Activated CD4-positive, alpha-beta T cell treated with anti-CD3 and anti-CD28 coated beads for 24 hours (primary cell): ENCODE measurements at regions not wholly inside any gene's neighbourhood (a gene's known extent, or its start where the extent isn't known, plus 50 kb on each side); places are given as distances from the start of the nearest gene placed in this dataset.

Experiments
- DNase-seq, 2 donors: peaks; one replicate each; pipeline ENCODE4 v3.0.0-alpha.2; 2020; ENCODE audit warnings: low read depth in 2 of 2

DNA sequence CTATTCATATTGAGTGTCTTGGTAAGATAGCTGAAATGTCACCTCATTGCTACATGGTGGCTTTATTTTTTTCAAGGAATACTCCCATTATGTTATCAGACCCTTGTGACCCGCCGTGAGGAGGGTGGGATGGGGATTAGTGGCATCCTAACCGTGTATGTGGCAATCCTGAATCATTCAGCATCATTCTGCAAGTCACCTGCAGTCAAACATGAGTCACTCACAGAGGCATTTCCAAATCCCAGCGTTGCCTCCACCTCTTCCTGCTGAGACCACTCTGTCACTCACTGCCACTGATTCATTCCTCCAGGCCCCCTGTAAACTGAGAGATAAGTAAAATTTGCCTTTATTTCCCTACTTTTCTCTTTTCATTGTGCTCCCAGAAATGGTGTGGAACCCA is 307.4 kb upstream of the KLHL29 start:
- DNase-seq: no peak

DNA sequence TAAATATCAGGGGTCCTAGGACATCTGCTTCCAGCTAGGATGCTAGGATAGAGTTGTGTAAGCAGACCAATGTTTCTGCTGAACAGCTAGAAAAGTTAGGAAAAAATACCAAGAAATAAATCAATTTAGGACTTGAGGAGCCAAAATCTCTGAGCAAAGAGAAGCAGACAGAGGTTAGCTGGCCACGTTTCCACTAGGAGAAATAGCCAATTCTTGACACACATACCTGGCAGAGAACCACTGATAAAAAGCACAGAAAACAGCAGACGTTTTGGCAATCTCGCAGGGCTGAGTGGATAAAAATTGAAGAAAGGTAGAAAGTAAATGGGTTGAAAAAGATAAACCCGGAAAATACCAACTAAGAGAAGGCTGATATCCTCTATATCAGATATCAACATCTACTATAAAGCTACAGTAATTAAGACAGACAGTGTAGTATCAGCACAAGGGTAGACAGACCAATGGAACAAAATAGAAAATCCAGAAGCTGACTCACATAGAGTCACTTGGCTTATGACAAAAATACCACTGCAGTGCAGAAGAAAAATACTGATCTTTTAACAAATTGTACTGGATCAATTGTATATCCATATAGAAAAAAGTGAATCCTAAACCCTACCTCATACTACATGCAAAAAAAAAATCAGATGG is 306.1 kb upstream of the KLHL29 start:
- no peak for DNase-seq

DNA sequence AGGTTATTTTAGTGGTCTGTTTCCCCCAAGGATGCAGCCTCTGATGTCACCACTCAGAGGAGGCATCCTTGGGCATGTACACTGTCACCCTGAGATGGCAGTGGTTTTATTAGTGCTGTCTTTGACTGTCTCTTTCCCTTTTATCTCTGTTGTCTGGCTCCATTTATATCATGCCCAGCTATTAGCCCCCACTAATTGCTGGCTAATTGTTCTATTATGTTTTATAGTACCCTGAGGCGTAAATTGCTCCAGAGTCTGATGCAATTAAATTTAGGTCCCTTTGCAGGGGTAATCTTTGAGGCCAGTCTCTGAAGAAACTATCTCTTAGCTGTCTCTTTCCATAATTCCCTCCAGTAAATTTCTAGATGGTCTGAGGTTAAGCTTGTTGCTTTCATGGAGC is 301.0 kb upstream of the KLHL29 start:
- no peak for DNase-seq

DNA sequence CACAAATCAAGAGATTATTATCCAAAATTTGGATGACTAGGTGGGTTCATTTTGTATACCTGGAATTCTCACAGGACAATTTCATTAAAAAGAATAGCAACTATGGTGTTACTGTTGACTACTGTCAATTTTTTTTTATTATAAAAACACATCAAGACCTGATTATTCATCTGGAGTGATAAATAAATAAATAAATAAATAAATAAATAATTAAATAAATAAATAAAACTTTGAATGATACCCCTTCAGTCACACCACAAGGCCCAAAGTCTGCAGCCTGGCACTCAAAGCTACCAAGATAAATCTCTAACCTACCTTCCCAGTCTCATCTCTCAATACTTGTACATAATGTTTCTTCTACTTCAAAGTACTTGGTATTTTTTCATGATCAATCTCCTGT is 294.0 kb upstream of the KLHL29 start:
- DNase-seq: no peak

DNA sequence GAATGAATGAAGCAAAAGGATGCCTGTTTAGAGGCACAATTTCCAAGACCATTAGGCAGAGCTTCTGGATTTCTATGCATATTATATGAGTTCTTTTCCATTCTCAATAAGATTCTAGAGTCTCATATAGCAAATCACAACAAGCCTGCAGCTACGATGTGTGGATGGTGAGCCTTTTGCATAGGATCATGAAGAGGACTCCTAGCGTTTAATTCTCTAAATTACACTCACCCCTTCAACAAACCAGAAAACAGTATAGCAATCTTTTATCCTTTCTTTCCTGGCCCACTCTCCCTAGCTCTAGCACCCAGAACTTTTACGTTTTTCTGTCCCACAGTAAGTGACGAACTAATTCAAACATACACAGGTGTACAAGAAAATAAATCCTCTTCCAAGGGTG is 293.1 kb upstream of the KLHL29 start:
- DNase-seq: no peak

DNA sequence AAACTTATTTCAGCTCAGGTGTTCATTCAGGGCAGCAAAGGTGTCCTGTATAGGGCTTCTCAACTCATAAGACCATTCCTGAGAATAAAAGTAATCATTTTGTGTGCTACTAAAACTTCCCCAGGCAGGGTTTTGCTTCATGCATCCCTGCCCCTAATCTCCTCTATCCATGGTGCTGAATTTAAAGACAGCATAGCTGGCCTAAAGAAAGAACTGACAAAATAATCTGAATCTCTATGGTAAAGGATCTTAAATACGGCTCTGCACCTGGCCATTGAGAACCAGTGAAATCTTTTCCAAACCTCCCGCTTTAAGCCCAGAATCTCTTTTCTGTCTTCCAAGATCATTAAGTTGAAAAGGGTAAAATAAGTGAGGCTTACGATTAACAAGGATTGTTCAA is 292.1 kb upstream of the KLHL29 start:
- no peak for DNase-seq

DNA sequence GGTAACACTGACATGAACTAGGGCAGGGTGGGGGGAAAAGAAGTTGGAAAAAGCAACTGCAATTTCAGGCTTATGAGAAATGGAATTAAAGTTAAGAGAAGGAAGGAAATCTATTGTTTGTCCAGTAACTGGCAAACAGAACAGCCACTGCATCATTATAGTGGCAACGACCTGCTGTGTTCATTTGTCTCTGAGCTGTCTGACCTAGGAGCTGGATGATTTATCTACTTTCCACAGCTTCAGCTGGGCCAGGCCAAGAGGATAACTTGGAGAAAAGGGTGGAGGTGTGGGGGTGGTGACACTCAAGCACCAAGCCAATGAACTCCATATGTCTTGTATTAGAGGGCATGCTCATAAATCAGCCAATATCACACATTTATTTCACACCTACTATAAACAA is 291.5 kb upstream of the KLHL29 start:
- no peak for DNase-seq

DNA sequence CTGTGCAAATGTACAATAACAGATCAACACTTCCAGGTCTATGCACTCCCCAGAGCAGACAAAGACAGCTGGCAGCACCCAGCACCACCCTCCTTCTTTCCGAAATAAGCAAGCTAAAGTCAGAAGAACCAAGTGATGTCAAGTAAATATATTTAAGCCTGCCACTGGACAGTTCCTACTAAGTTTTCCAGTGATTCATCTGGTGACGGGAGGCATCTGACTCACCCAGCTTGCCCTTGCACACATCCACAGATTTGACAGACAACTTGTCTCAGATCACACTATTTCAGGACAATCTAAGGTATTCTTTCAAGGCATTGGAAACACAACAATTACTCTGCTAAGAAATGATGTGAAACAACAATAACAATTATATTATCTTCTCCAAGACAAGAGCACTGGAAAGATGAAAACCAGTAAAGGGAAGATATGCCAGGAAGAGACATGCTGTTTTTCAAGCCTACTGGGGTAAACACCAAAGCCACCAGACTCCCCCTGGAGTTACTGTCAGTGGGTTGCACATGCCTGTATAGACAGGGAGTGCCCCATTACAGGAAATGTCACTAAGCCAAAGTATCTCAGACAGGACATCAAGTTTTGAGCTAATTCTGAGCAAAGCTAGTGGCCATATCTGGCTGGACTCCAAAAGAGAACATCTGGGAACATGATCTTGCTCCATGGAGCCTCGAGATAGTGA is 287.9 kb upstream of the KLHL29 start:
- DNase-seq: no peak

DNA sequence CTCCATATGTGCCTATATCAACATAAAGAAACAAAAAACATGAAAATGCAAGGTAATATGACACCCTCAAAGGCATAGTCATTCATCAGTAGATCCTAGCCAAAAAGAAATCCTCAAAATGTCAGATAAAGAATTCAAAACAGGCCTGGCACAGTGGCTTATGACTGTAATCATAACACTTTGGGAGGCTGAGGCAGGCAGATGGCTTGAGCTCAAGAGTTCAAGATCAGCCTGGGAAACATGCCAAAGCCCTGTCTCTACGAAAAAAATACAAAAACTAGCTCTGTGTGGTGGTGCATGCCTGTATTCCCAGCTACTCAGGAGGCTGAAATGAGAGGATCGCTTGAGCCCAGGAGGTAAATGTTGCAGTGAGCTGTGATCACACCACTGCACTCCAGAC is 284.6 kb upstream of the KLHL29 start:
- DNase-seq: no peak

DNA sequence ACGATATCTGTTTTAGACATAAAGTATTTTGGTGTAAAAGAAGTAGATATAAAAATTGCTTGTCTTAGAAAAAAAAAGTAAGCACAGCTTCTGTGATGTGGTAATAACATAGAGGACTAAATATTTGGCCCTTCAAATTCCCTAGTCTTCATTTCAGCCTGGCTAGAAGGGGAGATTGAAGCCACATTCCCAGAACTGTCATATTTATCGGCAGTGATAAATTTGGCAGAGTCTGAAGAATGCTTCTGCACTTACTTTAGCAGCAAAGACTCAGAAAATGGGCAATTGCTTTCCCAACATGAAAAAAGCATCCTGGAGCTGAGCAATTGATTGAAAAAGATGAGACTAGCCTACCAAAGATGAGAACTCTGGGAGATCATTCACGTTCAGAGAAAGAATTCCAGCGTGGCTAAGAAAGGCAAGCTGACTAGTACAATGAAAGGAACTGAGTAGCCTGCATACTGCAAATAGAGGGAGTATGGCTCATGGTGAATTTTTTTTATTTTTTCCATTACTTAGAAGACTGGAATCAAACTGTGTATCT is 278.7 kb upstream of the KLHL29 start:
- DNase-seq: no peak

DNA sequence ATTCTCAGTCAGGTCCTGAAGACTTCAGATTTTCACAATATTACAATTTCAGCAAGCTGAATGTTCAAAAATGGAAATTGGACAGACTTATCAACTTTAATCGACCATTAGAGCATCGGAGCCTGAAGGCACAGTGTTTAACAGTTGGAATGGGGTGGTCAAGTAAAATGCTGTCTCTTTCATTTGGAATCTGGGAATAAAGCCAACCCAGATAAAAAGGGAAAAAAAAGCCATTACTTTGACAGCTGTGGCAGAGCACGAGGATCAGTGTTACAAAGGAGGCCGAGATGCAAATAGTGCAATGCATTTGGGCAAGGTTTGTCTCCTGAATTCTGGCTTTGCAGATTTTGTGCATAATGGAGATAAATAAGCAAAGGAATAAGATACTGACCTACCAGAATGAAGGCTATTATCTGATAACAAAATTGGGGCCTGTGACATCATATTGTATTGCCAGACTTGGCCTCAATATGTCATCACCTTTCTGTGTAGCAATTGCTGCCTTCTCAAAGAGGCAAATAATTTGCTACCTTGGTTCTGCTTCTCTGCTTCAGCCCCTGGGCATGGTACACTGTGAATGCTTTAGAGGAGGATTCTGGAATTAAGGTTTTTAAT is 277.5 kb upstream of the KLHL29 start:
- DNase-seq: no peak

DNA sequence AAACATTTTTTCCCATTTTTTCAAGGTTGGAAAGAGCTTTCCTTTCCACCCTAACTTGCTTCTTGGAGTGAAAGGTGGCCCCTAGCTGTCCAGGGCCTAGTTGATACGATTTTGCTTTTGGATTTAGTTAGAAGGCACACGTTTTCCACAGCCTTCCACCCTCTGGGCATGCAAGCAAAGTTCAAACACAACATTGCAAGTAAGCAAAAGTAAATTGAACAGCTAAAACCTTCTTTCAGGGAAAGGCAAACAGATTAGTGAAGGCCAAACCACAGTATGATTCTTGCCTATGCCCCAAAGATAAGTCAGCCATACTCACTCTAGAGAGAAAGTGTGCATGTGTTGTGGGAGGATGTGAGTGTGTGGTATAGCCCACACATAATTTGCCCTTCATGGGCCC is 273.7 kb upstream of the KLHL29 start:
- DNase-seq: no peak

DNA sequence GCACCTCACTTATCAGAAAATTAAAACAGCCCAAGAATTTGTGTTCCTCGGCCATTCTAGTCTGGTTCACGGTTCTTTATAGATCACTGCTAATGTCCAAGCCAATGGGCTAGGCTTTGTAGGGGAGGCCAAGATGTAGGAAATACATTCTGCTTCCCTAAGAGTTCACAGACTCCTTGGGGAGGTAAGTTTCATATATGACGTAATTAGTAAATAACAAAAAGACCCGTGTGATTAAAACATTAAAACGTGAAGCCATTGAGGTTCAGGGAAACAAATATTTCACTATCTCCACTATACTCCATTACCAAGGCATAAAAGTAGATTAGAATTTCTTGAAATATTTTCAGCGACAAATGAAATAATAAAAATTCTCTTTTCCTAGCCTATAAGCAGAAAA is 272.5 kb upstream of the KLHL29 start:
- DNase-seq: no peak

DNA sequence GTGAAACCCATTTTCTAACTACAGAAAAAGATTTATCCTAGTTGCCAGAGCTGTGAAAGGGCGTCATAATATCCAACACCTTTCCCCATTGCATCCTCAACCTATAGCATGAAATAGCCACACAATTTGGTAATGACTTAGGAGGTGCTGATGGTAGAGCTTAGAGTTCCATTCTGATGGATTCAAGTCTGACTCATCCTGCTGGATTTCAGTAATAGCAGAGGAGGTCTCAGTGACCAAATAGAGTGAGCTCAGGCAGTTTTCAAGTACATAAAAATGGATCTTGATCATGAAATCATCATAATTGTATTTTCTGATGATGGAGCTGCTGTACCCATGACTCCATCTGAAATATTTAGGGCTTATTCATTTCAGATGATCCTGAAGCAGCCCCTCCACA is 270.7 kb upstream of the KLHL29 start:
- no peak for DNase-seq

DNA sequence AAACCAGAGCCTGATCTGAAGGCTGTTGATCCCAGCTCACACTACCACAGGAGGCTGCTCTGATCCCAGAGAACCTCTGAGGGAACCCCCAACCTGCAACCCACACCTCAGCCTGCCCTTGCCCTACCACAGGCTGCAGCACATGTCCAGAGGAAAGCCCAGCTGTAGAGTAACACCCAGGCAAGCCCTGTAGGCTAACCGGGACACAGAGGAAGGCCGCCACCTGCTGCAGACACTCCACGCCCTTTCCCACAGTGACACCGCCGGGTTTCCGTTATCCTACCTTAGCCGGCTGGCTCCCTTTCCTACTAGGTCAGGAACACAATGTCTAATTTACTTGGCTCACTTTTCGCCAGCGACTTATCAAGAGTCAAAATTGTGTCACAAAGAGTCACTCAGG is 266.7 kb upstream of the KLHL29 start:
- no peak for DNase-seq

DNA sequence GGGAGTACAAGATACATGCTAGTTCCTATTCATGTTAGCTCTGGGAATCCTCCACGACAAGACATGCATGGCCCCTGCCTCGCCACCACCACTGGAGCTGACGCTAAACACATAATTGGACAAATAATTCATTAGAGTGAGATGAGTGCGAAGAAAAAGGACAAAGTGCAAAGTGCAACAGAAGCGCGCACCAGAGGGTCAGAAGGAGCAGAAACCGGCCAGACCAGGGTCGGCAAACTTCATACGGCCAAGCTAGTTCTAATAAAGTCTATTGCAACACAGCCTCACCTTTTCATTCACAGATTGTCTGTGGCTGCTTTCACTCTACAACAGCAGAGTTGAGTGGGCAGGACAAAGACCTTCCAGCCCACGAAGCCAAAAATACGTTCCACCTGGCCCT is 266.1 kb upstream of the KLHL29 start:
- no peak for DNase-seq

DNA sequence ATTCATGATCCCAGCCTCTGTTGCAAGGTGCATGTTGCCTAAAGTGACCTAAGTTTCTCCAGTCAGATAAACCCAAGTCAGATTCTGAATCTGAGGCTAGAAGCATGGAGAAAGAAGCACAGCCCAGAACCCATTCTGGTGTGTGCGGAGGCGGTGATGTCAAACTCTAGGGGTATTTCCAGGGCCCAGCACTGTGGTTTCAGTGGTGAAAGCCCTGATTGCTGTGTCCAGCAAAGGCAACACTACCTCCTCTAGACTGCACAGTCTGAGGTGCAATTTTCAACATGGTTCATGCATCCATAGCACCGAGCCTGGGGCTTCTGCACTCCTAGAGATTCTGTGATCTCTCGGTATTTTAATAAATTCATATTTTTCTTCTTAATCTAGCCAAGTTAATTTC is 264.8 kb upstream of the KLHL29 start:
- no peak for DNase-seq

DNA sequence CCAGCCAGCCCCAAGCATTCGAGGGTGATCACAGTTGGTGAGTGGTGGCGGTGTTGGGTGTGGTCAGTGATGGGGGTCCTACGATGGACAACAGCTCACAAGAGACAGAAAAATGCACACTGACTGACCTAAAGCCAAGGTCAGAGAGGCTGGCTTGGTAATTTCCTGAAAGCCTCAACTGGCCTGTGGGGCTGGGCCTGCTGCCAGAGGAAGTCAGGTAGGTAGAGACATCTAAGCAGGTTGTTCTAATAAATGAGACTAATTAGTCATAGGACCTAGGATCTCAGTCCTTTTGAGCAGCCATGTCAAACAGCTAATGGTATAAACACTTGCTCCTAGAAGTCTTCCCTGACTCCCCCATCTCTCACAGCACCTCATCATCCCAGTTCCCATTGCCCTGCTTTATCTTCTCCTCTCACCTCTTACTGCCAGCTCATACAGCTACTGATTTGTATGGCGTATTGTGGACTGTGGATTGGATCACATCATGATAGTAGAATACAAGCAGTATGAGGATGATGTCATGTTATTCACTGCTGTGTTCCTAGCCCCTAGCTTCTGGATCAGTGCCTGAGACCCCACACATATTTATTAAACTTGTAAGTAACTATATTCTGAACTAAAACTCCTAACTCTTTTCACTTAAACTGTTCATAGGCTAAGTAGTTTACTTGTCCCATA is 262.9 kb upstream of the KLHL29 start:
- DNase-seq: no peak

DNA sequence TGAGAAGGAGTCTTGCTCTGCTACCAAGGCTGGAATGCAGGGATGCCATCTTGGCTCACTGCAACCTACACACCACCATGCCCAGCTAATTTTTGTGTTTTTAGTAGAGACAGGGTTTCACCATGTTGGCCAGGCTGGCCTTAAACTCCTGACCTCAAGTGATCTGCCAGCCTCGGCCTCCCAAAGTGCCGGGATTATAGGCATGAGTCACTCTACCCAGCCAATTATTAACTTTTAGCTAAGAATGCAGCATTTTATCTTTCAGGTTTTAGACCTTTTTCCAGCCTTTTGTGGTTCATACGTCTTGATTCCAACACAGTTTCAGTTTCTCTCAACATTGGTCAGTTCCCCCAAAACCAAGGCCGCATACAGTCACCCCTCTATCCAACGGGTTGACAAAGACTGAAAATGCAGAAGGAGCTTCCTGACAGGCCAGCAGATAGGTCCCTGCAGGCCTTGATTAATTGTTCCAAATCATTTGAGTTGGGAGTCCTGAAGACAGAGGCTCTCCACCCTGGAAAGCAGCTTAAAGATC is 262.2 kb upstream of the KLHL29 start:
- no peak for DNase-seq

DNA sequence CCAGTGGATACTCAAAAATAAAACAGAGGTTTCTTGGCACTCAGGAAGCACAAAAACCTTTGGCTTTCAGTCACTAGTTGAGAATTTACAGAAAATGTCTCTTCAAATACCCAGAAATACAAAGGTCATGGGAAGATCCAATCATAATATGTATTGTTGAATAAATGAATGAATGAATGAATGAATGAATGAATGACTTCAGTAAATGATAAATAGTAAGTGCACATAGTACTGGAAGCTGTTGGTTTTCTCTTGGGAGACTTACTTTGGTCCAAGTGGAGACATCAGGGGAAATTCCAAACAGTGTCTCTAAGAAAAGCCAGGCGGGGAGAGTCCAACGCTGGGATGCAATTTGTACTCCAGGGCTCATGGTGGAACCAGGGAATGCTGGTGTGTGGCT is 261.3 kb upstream of the KLHL29 start:
- no peak for DNase-seq

DNA sequence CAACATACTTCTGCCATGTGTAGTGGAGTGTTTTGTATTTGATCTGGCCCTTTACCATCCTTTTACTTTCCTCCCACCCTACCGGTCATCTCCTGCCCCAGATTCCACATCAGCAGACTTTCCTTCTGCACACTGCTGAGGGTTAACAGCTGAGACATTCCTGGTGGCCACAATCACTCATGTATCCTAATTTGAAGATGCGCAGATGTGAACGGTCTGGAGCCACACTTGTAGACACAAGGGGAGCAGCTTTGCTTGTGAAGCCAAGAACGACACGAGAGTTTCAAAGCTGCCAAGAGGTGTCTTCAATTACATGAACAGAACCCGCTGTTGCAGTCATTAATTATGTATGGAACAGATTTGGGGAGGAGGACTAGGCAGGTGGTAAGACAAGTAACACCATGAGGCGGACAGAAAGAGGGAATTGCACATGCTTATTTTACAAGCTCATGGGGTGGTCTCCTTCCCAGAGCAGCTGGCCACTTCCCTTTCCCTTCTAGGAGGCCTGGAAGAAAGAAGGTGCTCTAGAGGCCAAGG is 260.7 kb upstream of the KLHL29 start:
- no peak for DNase-seq

DNA sequence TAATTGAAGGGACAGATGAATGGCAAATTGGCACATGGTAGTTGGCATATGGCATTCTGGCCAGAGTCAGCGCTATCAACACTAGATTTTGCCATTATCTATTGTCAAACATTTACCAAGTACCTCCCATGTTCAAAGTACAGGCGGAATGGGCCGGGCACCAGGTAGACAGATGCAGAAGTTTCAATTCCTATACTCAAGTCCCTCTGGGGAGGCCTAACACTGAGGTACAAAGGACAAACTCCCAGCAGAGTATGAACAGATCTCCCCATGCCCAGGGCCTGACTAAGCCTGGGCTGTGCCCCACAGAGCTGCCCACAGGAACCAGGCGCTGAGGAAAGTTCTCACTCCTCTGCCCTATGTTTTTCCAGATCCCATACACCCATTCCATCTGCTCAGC is 257.5 kb upstream of the KLHL29 start:
- DNase-seq: no peak
